GM12892 (cell line): ENCODE measurements at regions not wholly inside any gene's neighbourhood (a gene's known extent, or its start where the extent isn't known, plus 50 kb on each side); places are given as distances from the start of the nearest gene placed in this dataset.

Experiments used
- POLR2A ChIP-seq: IDR thresholded peaks from 2 replicates; pipeline ENCODE4 v1.6.1; 2011; ENCODE audit warnings: low read depth, low read length, control low read depth
- POLR2AphosphoS5 ChIP-seq: IDR thresholded peaks from 2 replicates; pipeline ENCODE4 v1.6.1; 2011; ENCODE audit warnings: low read depth, low read length, control low read depth

GRCh38 chr3:117106396-117106795 lies 396.8 kb downstream of the TUSC7 start:
- no peak for TF ChIP-seq POLR2AphosphoS5
- TF ChIP-seq POLR2A, result no peak
